ENCODE measurements at regions not wholly inside any gene's neighbourhood (a gene's known extent, or its start where the extent isn't known, plus 50 kb on each side); places are given as distances from the start of the nearest gene placed in this dataset.
A peak's percentile ranks its signal among the peaks of the same experiment; 100 is the strongest.

GRCh38 chr13:34002924-34003323, 185.0 kb downstream of the RFC3 start:
- DNase-seq (ENCODE audit: low spot score) = no peak

DNA sequence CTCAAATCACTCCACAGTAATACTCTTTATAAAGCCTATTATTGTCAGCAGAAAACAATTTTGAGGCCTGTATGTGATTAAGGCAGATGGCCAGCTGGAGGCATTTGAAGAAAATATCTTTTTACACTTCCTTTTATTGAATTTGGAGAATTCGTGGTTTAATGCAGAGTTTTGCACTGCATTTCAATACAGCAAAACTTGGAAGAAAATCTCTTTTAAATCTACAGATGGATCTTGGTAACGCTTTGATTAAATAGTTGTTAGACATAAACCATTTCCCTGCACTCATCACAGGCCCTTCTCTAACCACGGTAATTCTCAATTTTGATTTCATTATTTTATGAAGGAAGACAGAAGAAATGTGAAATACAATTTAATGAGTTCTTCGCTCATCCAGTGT, 185.7 kb downstream of the RFC3 start:
- no peak for DNase-seq (ENCODE audit: low spot score)

DNA sequence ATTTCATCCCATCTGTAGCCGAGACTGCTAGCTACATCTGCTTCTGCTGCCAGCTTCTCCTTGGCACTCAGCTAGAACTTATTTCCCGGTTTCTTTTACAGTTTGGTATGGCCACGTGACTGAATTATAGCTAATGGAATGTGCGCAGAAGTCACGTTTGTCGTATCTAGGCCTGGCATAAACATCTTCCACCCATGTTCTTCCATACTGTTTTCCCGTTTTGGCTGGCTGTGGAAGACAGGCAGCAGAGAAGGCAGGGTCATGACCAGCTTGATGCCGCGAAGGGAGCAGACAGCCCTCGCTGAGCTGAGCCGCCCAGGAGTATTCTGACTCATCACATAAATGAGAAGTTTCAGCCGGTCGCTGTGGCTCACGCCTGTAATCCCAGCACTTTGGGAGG, 186.7 kb downstream of the RFC3 start:
- no peak for DNase-seq (ENCODE audit: low spot score)

DNA sequence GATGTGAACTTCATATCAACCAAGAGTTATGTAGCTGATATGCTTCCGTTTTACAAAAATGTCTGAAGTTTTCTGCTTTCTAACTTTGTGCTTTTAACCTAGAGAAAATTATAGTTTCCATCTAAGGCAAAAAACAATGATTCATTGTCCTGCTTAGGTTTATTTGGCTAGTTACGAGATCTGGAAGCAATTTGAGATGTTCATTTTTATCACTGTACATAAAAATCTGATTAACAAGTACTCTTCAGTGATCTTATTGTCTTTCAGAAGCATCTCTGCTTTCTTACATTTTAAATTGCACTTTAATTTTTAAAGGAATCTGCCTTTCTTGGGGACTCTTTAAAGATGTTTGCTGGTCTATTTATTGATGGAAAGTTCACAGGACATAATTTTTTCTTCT, 188.1 kb downstream of the RFC3 start:
- DNase-seq (ENCODE audit: low spot score) = no peak

GRCh38 chr13:34011552-34012085, 193.7 kb downstream of the RFC3 start:
- DNase-seq (ENCODE audit: low spot score) = no peak

GRCh38 chr13:34012382-34012781, 194.4 kb downstream of the RFC3 start:
- DNase-seq (ENCODE audit: low spot score) = no peak

GRCh38 chr13:34013061-34013460, 195.1 kb downstream of the RFC3 start:
- DNase-seq (ENCODE audit: low spot score) = no peak

GRCh38 chr13:34017231-34017630, 199.3 kb downstream of the RFC3 start:
- no peak for DNase-seq (ENCODE audit: low spot score)

DNA sequence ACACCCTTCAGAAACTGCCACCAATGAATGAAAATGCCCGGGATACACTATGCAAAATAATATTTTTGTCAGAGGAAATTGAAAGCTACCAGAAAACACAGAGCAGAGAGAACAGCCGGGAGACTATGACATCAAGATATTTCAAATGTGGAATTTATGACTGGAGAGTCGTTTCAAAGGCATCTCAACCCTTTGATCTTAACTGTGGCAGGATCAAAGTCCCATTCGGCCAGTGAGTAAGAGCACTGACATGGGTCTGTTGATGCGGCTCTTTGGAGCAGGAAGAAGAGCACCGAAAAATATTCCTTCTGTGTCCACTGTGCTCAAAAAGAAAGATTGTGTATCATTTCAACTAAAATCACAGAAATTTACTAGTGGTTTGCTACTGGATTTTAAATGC, 201.9 kb downstream of the RFC3 start:
- DNase-seq (ENCODE audit: low spot score) = no peak

DNA sequence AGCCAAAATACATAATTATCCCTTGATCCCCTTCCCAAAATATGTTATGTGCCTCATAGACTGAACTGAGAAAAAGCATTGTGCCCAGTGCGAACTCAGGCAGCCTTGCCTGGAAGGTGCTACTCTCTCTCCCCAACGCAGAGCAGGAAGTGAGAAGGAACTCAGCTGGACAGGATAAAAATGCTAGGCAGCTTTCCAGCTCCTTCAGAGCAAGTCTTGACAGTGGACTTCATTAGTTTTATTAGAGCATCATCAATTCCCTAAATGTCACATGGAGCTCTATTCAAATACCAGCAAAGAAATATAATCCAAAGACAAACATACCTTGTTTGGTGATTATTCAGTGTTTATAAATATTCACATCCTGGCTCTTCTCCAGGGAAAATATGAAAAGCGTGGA, 202.4 kb downstream of the RFC3 start:
- DNase-seq (ENCODE audit: low spot score) = no peak

DNA sequence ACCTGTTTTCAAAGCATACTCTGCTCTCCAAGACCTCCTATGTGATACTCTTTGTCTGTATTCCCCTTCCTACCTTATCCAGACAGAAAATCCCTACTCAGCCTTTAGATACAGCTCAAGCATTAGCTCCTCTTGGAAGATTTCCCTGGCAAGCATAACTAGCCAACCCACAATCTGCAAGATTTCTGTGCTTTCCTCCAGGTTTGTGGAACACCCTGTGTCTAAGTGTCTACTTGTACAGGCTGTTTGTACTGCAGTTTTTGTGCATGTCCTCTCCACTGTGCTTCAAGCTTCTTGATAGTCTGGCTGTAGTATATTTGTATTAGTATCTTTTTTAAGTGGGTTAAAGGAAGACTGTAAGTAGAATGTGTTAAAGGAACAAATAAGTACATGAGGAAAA, 203.7 kb downstream of the RFC3 start:
- DNase-seq (ENCODE audit: low spot score) = no peak

DNA sequence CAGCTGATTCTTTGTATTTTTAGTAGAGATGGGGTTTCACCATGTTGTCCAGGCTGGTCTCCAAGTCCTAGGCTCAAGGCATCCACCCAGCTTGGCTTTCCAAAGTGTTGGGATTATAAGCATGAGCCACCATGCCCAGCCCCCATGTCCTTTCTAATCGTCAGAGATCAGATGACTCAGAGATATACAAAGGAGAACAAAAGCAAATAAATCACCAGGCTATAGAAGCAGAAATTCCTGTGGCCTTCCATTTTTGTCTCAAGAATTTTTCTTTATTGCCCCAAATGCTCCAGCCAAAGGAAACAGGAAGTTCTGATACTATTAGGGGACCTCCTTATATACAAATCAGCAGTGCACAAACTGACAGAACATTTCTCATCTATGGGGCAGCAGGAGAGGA, 207.8 kb downstream of the RFC3 start:
- DNase-seq (ENCODE audit: low spot score) = peak; percentile 57

DNA sequence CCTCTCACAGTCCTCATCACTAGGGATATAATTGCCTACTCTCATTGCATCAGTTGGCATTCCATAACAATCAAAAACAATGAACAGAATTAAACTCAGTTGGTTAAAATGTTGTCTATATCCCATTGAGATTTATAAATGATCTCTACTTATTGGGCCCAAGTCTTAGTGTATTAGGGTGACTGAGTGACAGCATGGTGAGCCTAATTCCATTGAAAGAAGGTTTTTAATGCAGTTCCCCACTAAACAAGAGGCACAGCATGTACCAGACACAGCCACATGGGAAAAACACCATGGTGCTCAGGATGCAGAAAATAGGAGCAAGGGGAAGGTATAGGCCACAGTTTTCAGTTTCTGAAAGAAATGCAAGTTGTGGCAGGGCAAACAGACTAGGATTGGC, 208.4 kb downstream of the RFC3 start:
- DNase-seq (ENCODE audit: low spot score) = no peak

DNA sequence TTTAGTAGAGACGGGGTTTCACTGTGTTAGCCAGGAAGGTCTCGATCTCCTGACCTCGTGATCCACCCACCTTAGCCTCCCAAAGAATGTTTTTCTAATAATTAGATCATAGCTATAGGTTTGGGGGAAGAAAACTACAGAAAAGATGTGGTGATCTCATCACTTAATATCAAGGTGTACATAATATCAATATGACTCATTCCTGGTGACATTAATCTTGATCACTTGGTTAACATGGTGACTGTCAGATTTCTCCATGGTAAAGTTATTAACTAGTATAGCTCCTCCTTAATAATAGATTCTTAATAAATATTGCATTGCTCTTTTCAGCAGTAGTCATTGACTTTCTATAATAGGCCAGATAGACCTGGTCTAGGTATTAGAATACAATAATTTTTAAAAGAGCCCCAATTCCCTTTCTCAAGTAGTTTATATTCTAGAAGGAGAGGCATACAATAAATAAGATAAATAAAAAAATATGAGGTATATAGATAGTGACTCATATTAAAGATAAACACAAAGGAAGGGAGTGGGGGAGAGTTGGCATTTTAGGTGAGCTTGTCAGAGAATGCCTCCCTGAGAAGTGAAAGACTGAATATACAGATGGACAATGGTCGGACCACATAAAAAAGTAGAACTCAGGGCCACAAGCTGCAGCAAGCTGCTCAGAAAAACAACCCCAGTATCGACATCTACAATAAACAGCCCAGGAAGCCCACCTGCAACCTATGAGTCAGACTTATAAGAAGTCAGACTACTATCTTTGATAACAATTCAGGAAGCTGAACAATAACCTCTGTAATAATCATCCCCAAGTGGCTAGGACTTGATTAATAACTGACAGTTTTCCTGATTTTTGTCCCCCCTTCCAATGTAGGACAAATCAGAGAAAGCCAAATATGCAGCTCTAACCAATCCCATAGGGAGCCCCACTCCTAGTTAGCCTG, 210.8 kb downstream of the RFC3 start:
- no peak for DNase-seq (ENCODE audit: low spot score)

DNA sequence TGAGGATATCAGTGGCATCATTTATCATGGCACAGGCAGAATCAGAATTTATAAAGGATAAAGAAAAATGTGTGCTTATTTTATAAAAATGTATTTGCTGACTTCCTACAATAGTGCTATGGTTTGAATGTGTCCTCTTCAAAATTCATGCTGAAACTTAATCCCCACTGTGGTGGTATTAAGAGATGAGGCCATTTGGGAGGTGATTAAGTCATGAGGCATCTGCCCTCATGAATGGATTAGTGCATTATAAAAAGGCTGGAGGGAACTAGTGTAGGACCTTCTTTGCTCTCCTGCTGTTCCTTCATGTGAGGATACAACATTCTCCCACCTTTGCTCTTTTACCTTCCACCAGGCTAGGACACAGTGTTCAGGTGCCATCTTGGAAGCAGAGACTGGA, 212.8 kb downstream of the RFC3 start:
- DNase-seq (ENCODE audit: low spot score) = no peak

GRCh38 chr13:34031610-34032009, 213.7 kb downstream of the RFC3 start:
- DNase-seq (ENCODE audit: low spot score) = no peak

DNA sequence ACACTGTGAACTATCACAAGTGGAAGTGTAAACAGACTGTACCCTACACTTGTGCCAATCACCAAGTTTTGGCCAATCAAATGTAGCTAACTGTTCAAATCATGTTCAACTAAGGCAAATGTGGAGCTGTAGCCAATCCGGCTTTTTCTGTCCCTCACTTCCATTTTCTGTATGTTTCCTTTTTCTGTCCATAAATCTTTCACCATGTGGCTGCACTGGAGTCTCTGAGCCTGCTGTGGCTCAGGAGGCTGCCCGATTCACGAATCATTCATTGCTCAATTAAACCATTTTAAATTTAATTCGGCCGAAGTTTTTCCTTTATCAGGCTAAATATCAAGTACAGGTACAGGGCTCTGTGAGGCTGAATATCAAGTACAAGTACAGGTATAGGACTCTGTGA, 216.5 kb downstream of the RFC3 start:
- no peak for DNase-seq (ENCODE audit: low spot score)

- no peak for DNase-seq (ENCODE audit: low spot score)
Observed at GRCh38 chr13:34035178-34035577, 217.2 kb downstream of the RFC3 start.

- peak; percentile 21 for DNase-seq (ENCODE audit: low spot score)
Observed at GRCh38 chr13:34035676-34036325, 217.9 kb downstream of the RFC3 start.

- no peak for DNase-seq (ENCODE audit: low spot score)
Observed at GRCh38 chr13:34037636-34038540, 219.9 kb downstream of the RFC3 start.

GRCh38 chr13:34038541-34039068, 220.7 kb downstream of the RFC3 start:
- no peak for DNase-seq (ENCODE audit: low spot score)

DNA sequence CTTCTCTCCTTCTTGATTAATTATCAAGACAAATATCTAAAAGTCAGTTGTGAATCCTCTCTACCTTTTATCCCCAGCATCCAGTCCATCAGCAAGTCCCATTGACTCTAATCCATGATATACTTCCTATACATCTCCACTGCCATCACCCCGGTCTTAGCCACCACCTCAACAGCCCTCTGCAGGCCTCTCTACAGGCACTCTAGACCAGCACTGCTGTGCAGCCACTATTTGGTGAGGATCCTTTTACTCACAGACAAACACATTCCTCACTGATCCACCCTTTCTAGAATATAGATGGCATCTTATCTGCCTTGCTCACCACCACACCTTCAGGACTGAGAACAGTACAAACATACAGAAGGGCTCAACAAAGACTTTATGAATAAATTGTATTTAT, 221.7 kb downstream of the RFC3 start:
- no peak for DNase-seq (ENCODE audit: low spot score)
